ENCODE measurements at regions not wholly inside any gene's neighbourhood (a gene's known extent, or its start where the extent isn't known, plus 50 kb on each side); places are given as distances from the start of the nearest gene placed in this dataset.
A peak's percentile ranks its signal among the peaks of the same experiment; 100 is the strongest.

GRCh38 chr2:38509947-38510326 is 92.8 kb downstream of the HNRNPLL start:
- no peak for TF ChIP-seq CTCF (IDR thresholded peaks at IDR 0.05; ENCODE audit: insufficient read depth, low read depth, low read length, missing control alignments)
- DNase-seq (ENCODE audit: low read depth) = no peak

GRCh38 chr2:38509314-38509946 is 93.3 kb downstream of the HNRNPLL start:
- no peak for DNase-seq (ENCODE audit: low read depth)
- no peak for TF ChIP-seq CTCF (IDR thresholded peaks at IDR 0.05; ENCODE audit: insufficient read depth, low read depth, low read length, missing control alignments)
- no peak overlapping the region for H3K4me3 ChIP-seq (ENCODE audit: low read depth, low read length)

More at GRCh38 chr2:38509947-38510326, 92.8 kb downstream of the HNRNPLL start:
- no peak overlapping the region for H3K4me3 ChIP-seq (ENCODE audit: low read depth, low read length)

- no peak overlapping the region for H3K4me3 ChIP-seq (ENCODE audit: low read depth, low read length)
- DNase-seq (ENCODE audit: low read depth) = peak; percentile 93
- TF ChIP-seq CTCF (IDR thresholded peaks at IDR 0.05; ENCODE audit: insufficient read depth, low read depth, low read length, missing control alignments) = peak; percentile 80
These were observed 94.3 kb downstream of the HNRNPLL start for GRCh38 chr2:38508311-38509039.

- DNase-seq (ENCODE audit: low read depth) = no peak
- TF ChIP-seq CTCF (IDR thresholded peaks at IDR 0.05; ENCODE audit: insufficient read depth, low read depth, low read length, missing control alignments) = no peak
- no peak overlapping the region for H3K4me3 ChIP-seq (ENCODE audit: low read depth, low read length)
These were observed 95.0 kb downstream of the HNRNPLL start for GRCh38 chr2:38507712-38508111.

- TF ChIP-seq CTCF (IDR thresholded peaks at IDR 0.05; ENCODE audit: insufficient read depth, low read depth, low read length, missing control alignments) = no peak
- no peak overlapping the region for H3K4me3 ChIP-seq (ENCODE audit: low read depth, low read length)
- DNase-seq (ENCODE audit: low read depth) = peak; percentile 44
These were observed 96.9 kb downstream of the HNRNPLL start for GRCh38 chr2:38505779-38506178.

- TF ChIP-seq CTCF (IDR thresholded peaks at IDR 0.05; ENCODE audit: insufficient read depth, low read depth, low read length, missing control alignments) = no peak
- H3K4me3 ChIP-seq (ENCODE audit: low read depth, low read length) = no peak overlapping the region
- no peak for DNase-seq (ENCODE audit: low read depth)
These were observed 98.6 kb downstream of the HNRNPLL start for GRCh38 chr2:38504169-38504568.
